Activated B cell treated with CpG ODN at 0.5 μM for 24 hours (primary cell): ENCODE measurements at regions not wholly inside any gene's neighbourhood (a gene's known extent, or its start where the extent isn't known, plus 50 kb on each side); places are given as distances from the start of the nearest gene placed in this dataset.
"Not testable (repeated sequence)": the region's sequence is repeated elsewhere in the genome, so short reads cannot be mapped to it uniquely, and the experiment has no call there.

Experiments used
- ATAC-seq: fragments of 200-7000 bp; cut with Tn5 transposase; one replicate; pipeline ENCODE4 v1.10.0; 2021; ENCODE audit warnings: low read depth, mild to moderate bottlenecking, moderate library complexity
- CTCF ChIA-PET: fragments of 350-600 bp; sonication (Branson Sonifier 250); formaldehyde crosslinking; loops from one replicate; lab custom pipeline; 2021; ENCODE audit warnings: antibody characterized with exemption; lab: Charles Lee
- POLR2A ChIA-PET: fragments of 350-600 bp; sonication (Branson Sonifier 250); formaldehyde crosslinking; loops from one replicate; lab custom pipeline; 2021; ENCODE audit warnings: antibody characterized with exemption; lab: Charles Lee
- DNase-seq: peaks from one replicate; pipeline ENCODE4 v3.0.0; 2022
- H3K27ac Mint-ChIP-seq: one replicate; pipeline ENCODE4 v1.8.0; 2020; ENCODE audit warnings: mixed read lengths
- H3K27me3 Mint-ChIP-seq: one replicate; pipeline ENCODE4 v1.8.0; 2021; ENCODE audit warnings: mixed read lengths
- H3K36me3 Mint-ChIP-seq: one replicate; pipeline ENCODE4 v1.8.0; 2021; ENCODE audit warnings: low read depth, mixed read lengths
- H3K4me1 Mint-ChIP-seq: one replicate; pipeline ENCODE4 v1.8.0; 2021; ENCODE audit warnings: mixed read lengths
- H3K4me3 Mint-ChIP-seq: one replicate; pipeline ENCODE4 v1.8.0; 2020; ENCODE audit warnings: mild to moderate bottlenecking, mixed read lengths
- H3K9me3 Mint-ChIP-seq: one replicate; pipeline ENCODE4 v1.8.0; 2020; ENCODE audit warnings: mixed read lengths
- CTCF ChIP-seq: fragments of 200-600 bp; IDR thresholded peaks from one replicate; pipeline ENCODE4 v1.8.0; 2022; ENCODE audit warnings: antibody characterized with exemption, mild to moderate bottlenecking
- intact Hi-C: fragments of 100-400 bp; cut with micrococcal nuclease; formaldehyde crosslinking; loops from one replicate; pipeline ENCODE4 v1.15.1; 2024

GRCh38 chr4:108433832-108434231 is 186.5 kb upstream of the RPL34 start:
- DNase-seq (no peak), ATAC-seq (no peak)
- H3K36me3 Mint-ChIP-seq: no peaks in the 10 kb centered on the region
- H3K4me3 Mint-ChIP-seq: no peak overlapping the region
- H3K27ac Mint-ChIP-seq: no peak overlapping the region
- intact Hi-C loops: no loop called here
- no peak for TF ChIP-seq CTCF
- CTCF ChIA-PET: no interaction called here
- no peaks in the 10 kb centered on the region for H3K27me3 Mint-ChIP-seq
- H3K4me1 Mint-ChIP-seq: no peaks in the 10 kb centered on the region
- H3K9me3 Mint-ChIP-seq: no peaks in the 10 kb centered on the region
- POLR2A ChIA-PET: no interaction called here

GRCh38 chr4:108433394-108433793 is 187.0 kb upstream of the RPL34 start:
- CTCF ChIA-PET, intact Hi-C loops, H3K9me3 Mint-ChIP-seq, DNase-seq, H3K27ac Mint-ChIP-seq, H3K4me3 Mint-ChIP-seq, ATAC-seq, POLR2A ChIA-PET, H3K27me3 Mint-ChIP-seq, H3K4me1 Mint-ChIP-seq, H3K36me3 Mint-ChIP-seq: not testable (repeated sequence)

GRCh38 chr4:108432418-108432817 is 188.0 kb upstream of the RPL34 start:
- no peak overlapping the region for H3K27ac Mint-ChIP-seq
- no peaks in the 10 kb centered on the region for H3K36me3 Mint-ChIP-seq
- no peaks in the 10 kb centered on the region for H3K27me3 Mint-ChIP-seq
- CTCF ChIA-PET: no interaction called here
- H3K4me1 Mint-ChIP-seq: no peaks in the 10 kb centered on the region
- POLR2A ChIA-PET: no interaction called here
- no peak overlapping the region for H3K4me3 Mint-ChIP-seq
- intact Hi-C loops: no loop called here
- no peak for DNase-seq
- ATAC-seq: no peak
- TF ChIP-seq CTCF: no peak
- H3K9me3 Mint-ChIP-seq: no peaks in the 10 kb centered on the region

- Mint-ChIP-seq H3K27me3 (no peaks in the 10 kb centered on the region), H3K27ac (no peak overlapping the region), H3K4me3 (no peak overlapping the region), H3K4me1 (no peaks in the 10 kb centered on the region), H3K9me3 (no peaks in the 10 kb centered on the region), H3K36me3 (no peaks in the 10 kb centered on the region)
- no peak for TF ChIP-seq CTCF
- DNase-seq: no peak
- intact Hi-C loops: no loop called here
- CTCF ChIA-PET: no interaction called here
- POLR2A ChIA-PET: no interaction called here
- ATAC-seq: no peak
Observed at GRCh38 chr4:108431986-108432385, 188.4 kb upstream of the RPL34 start.

- Mint-ChIP-seq H3K9me3 (no peaks in the 10 kb centered on the region), H3K27ac (no peak overlapping the region), H3K36me3 (no peaks in the 10 kb centered on the region), H3K27me3 (no peaks in the 10 kb centered on the region), H3K4me1 (no peaks in the 10 kb centered on the region), H3K4me3 (no peak overlapping the region)
- intact Hi-C loops: no loop called here
- POLR2A ChIA-PET: no interaction called here
- ATAC-seq: no peak
- CTCF ChIA-PET: no interaction called here
- DNase-seq: no peak
- no peak for TF ChIP-seq CTCF
Observed at GRCh38 chr4:108430921-108431320, 189.5 kb upstream of the RPL34 start.

- intact Hi-C loops: no loop called here
Observed at GRCh38 chr4:108429662-108430061, 190.7 kb upstream of the RPL34 start.

More at GRCh38 chr4:108429662-108430061, 190.7 kb upstream of the RPL34 start:
- ATAC-seq (no peak), DNase-seq (no peak)
- H3K4me3 Mint-ChIP-seq: no peak overlapping the region
- no peaks in the 10 kb centered on the region for H3K27me3 Mint-ChIP-seq
- H3K27ac Mint-ChIP-seq: no peak overlapping the region
- no peaks in the 10 kb centered on the region for H3K4me1 Mint-ChIP-seq
- TF ChIP-seq CTCF: no peak
- H3K9me3 Mint-ChIP-seq: no peaks in the 10 kb centered on the region
- ChIA-PET POLR2A (no interaction called here), CTCF (no interaction called here)
- no peaks in the 10 kb centered on the region for H3K36me3 Mint-ChIP-seq
